Adrenal gland (tissue), 9 donors: ENCODE measurements at regions not wholly inside any gene's neighbourhood (a gene's known extent, or its start where the extent isn't known, plus 50 kb on each side); places are given as distances from the start of the nearest gene placed in this dataset.

Experiments
- DNase-seq, 7 donors: peaks; one replicate each; pipeline ENCODE4 v3.0.0-alpha.2; 2019 to 2020
- H3K27ac ChIP-seq, 5 donors: fragments of 200-600 bp; sonication (generic) in 4 of 5; 1 replicate in 3 of 5; 2 replicates in 2 of 5; pipeline versions ENCODE4 v1.5.1 to v1.8.0; 2016 to 2020; ENCODE audit warnings: mild to moderate bottlenecking in 1 of 5
- H3K27me3 ChIP-seq: fragments of 200-600 bp; 2 replicates; pipeline ENCODE4 v1.8.0; 2021
- H3K36me3 ChIP-seq, 2 donors: fragments of 200-600 bp; replicated peaks in 1 of 2; 1 replicate in 1 of 2; 2 replicates in 1 of 2; pipeline versions ENCODE4 v1.5.1 to v1.8.0; 2018 to 2022
- H3K4me1 ChIP-seq, 2 donors: fragments of 200-600 bp; replicated peaks in 1 of 2; 1 replicate in 1 of 2; 2 replicates in 1 of 2; pipeline versions ENCODE4 v1.5.1 to v1.8.0; 2018 to 2021
- H3K4me3 ChIP-seq, 4 donors: fragments of 200-600 bp; sonication (generic) in 3 of 4; one replicate each; pipeline ENCODE4 v1.5.1; 2016 to 2018
- H3K9me3 ChIP-seq, 3 donors: fragments of 200-600 bp; sonication (generic) in 1 of 3; replicated peaks in 1 of 3; 1 replicate in 2 of 3; 2 replicates in 1 of 3; pipeline versions ENCODE4 v1.5.1 to v1.8.0; 2016 to 2021
- CTCF ChIP-seq, 6 experiments: fragments of 450-650 bp in 4 of 6; fragments of 200-600 bp in 2 of 6; sonication (generic) in 1 of 6; IDR thresholded peaks; 1 replicate in 5 of 6; 2 replicates in 1 of 6; pipeline versions ENCODE4 v1.5.1 to v1.8.0; 2016 to 2021; ENCODE audit warnings: antibody characterized with exemption in 6 of 6, mild to moderate bottlenecking in 2 of 6, moderate library complexity in 1 of 6
- POLR2A ChIP-seq, 2 donors: fragments of 450-650 bp; IDR thresholded peaks; one replicate each; pipeline ENCODE4 v1.6.1; 2017; ENCODE audit warnings: antibody characterized with exemption in 2 of 2, mild to moderate bottlenecking in 2 of 2, moderate library complexity in 1 of 2
- WGBS, 4 donors: extraction: QIAGEN DNeasy Blood & Tissue Kit in 2 of 4; methylation state at CpG; one replicate each; pipeline versions ENCODE4 v1.1.5 to v1.1.7; 2013 to 2017; 5-methylcytosine and 5-hydroxymethylcytosine counted together
- intact Hi-C, 2 donors: fragments of 100-400 bp; cut with DNase I; formaldehyde crosslinking; loops; one replicate each; pipeline versions ENCODE4 v1.14.1 to v1.15.0; 2022 to 2023
- donor health status: healthy with polysubstance abuse.
- donor health status: Bipolar disorder and iron deficiency.
- donor health status: DM: yes; HTN: yes; CAD: no.
- donor health status: DM: no; HTN: no; CAD: no.
- donor health status: DM: no; HTN: no; CAD: no.

GRCh38 chrX:20441123-20441522 is 174.4 kb upstream of the RPS6KA3 start:
- DNase-seq = no peak
- intact Hi-C loops = loop anchor here in 1 of 2 donors (10.0 kb wide), 1 partner anchor 186 kb away; no protein-coding TSS in a partner anchor
- Histone ChIP-seq H3K4me3 (no peak overlapping the region), H3K36me3 (no peaks in the 10 kb centered on the region), H3K9me3 (no peaks in the 10 kb centered on the region), H3K4me1 (no peaks in the 10 kb centered on the region), H3K27ac (no peak overlapping the region), H3K27me3 (peaks cover 15% of the 10 kb centered on the region)
- TF ChIP-seq POLR2A (IDR thresholded peaks at IDR 0.05) (no peak), CTCF (IDR thresholded peaks at IDR 0.05) (no peak)
- WGBS, 4 donors = 80 to 88% (median 84%) methylated on average over 1 of the region's 1 CpG

- peaks cover 8% of the 10 kb centered on the region for H3K27me3 ChIP-seq
- TF ChIP-seq POLR2A (IDR thresholded peaks at IDR 0.05) = no peak
- no peak for TF ChIP-seq CTCF (IDR thresholded peaks at IDR 0.05)
- DNase-seq = no peak
- intact Hi-C loops = no loop called here
- no peak overlapping the region for H3K4me3 ChIP-seq
- H3K27ac ChIP-seq = no peak overlapping the region
- 84 to 93% (median 88%) methylated on average over 9 of the region's 9 CpGs for WGBS, 4 donors
- no peaks in the 10 kb centered on the region for H3K36me3 ChIP-seq
- no peaks in the 10 kb centered on the region for H3K9me3 ChIP-seq
- no peaks in the 10 kb centered on the region for H3K4me1 ChIP-seq
These were observed 172.3 kb upstream of the RPS6KA3 start for GRCh38 chrX:20438871-20439526.

- H3K27ac ChIP-seq = no peak overlapping the region
- H3K27me3 ChIP-seq = no peaks in the 10 kb centered on the region
- H3K4me3 ChIP-seq = no peak overlapping the region
- H3K4me1 ChIP-seq = no peaks in the 10 kb centered on the region
- H3K9me3 ChIP-seq = no peaks in the 10 kb centered on the region
- intact Hi-C loops = no loop called here
- WGBS, 4 donors = 34 to 55% (median 37%) methylated on average over 1 of the region's 1 CpG
- no peak for DNase-seq
- H3K36me3 ChIP-seq = no peaks in the 10 kb centered on the region
- TF ChIP-seq CTCF (IDR thresholded peaks at IDR 0.05) (no peak), POLR2A (IDR thresholded peaks at IDR 0.05) (no peak)
These were observed 171.0 kb upstream of the RPS6KA3 start for GRCh38 chrX:20437683-20438082.

- no peak overlapping the region for H3K27ac ChIP-seq
- TF ChIP-seq POLR2A (IDR thresholded peaks at IDR 0.05) (no peak), CTCF (IDR thresholded peaks at IDR 0.05) (no peak)
- no peak for DNase-seq
- intact Hi-C loops = no loop called here
- no peaks in the 10 kb centered on the region for H3K4me1 ChIP-seq
- no peaks in the 10 kb centered on the region for H3K27me3 ChIP-seq
- H3K36me3 ChIP-seq = no peaks in the 10 kb centered on the region
- H3K9me3 ChIP-seq = no peaks in the 10 kb centered on the region
- H3K4me3 ChIP-seq = no peak overlapping the region
- WGBS, 4 donors = 60 to 91% (median 78%) methylated on average over 1 of the region's 1 CpG
These were observed 169.2 kb upstream of the RPS6KA3 start for GRCh38 chrX:20435913-20436312.
